ENCODE measurements at regions not wholly inside any gene's neighbourhood (a gene's known extent, or its start where the extent isn't known, plus 50 kb on each side); places are given as distances from the start of the nearest gene placed in this dataset.

GRCh38 chr10:54958844-54959243 is 157.8 kb upstream of the PCDH15 start:
- no peak for TF ChIP-seq POLR2AphosphoS5 (IDR thresholded peaks at IDR 0.05; ENCODE audit: low read depth, low read length)
- TF ChIP-seq POLR2A (IDR thresholded peaks at IDR 0.05; ENCODE audit: low read depth, low read length), result no peak
